ENCODE measurements at regions not wholly inside any gene's neighbourhood (a gene's known extent, or its start where the extent isn't known, plus 50 kb on each side); places are given as distances from the start of the nearest gene placed in this dataset.

DNA sequence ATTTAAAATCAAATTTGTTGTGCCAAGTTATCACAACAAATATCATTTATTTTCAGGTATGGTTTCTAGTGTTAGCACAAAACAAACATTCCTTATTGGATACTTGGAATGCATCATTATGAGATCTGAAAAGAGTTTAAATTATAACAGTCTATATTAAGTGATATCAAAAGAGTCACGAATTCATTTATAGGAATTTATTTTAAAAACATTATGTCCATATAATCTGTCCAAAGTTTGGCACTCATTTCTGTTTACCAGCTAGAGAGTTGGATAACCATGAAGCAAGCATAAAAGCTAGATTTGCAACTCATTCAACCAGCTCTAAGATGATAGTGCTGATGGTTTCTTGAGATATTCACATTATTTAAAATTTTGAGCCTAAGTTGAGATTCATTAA, 453.2 kb downstream of the DOK5 start:
- TF ChIP-seq, protein P1, sequence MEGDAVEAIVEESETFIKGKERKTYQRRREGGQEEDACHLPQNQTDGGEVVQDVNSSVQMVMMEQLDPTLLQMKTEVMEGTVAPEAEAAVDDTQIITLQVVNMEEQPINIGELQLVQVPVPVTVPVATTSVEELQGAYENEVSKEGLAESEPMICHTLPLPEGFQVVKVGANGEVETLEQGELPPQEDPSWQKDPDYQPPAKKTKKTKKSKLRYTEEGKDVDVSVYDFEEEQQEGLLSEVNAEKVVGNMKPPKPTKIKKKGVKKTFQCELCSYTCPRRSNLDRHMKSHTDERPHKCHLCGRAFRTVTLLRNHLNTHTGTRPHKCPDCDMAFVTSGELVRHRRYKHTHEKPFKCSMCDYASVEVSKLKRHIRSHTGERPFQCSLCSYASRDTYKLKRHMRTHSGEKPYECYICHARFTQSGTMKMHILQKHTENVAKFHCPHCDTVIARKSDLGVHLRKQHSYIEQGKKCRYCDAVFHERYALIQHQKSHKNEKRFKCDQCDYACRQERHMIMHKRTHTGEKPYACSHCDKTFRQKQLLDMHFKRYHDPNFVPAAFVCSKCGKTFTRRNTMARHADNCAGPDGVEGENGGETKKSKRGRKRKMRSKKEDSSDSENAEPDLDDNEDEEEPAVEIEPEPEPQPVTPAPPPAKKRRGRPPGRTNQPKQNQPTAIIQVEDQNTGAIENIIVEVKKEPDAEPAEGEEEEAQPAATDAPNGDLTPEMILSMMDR (conservative IDR thresholded peaks at IDR 0.05; ENCODE audit: low read depth, low read length): no peak
- TF ChIP-seq EZH2 (IDR thresholded peaks at IDR 0.05; ENCODE audit: borderline replicate concordance, low read depth, low read length, poor library complexity, severe bottlenecking): no peak
